ENCODE measurements at regions not wholly inside any gene's neighbourhood (a gene's known extent, or its start where the extent isn't known, plus 50 kb on each side); places are given as distances from the start of the nearest gene placed in this dataset.

DNA sequence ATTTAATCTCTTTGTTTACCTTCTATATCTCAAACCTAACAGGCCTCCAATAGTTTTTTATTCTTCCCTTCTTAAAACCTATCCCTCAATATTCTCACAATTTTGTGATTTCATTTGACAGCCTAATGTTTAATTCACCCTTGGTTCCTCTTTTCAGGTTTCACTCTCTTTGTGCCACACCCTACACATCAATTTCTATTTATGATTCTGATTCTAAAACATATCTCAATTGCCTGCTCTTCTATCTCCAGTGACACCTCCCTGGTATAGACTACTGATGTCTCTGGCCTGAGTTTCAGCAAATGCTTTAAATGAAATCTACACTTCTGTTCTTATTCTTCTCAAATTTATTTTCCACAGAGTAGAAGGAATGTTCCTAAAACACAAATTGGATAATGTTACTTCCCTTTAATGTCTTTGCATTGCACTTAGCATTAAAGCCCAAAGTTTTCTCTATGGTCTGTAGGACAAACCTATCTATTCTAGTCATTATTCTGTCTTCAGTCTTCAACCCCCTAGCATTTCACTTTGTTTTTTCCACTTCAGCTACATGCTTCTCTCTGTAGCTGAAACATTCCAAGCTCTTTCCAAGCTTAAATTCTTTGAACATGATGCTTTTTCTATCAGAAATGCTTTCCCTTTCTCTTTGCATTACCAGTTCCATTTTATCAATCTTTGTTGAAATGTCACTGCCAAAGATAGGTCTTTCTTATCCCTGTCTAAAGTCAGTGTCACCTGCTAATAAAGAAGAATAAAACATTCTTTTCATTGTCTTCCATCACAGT is 622.0 kb downstream of the CENPC start:
- Histone ChIP-seq H3K4me1 (ENCODE audit: control insufficient read depth in 1 of 2, insufficient read depth in 2 of 2, low read depth in 1 of 2, low read length in 1 of 2) (peaks cover 0 to 6% of the 10 kb centered on the region in 2 experiments; a peak in 1 of 4 replicates), H3K27me3 (ENCODE audit: insufficient read depth) (no peaks in the 10 kb centered on the region), H3K4me2 (no peak overlapping the region; the same call in 1 of the 2 replicates), H3F3A (replicated peaks; ENCODE audit: insufficient read depth) (no peaks in the 10 kb centered on the region), H3K79me2 (ENCODE audit: insufficient read depth) (no peaks in the 10 kb centered on the region), H3K9me3 (no peaks in the 10 kb centered on the region), H2AFZ (ENCODE audit: low read depth) (no peak overlapping the region), H3K36me3 (replicated peaks in 1 of 2; ENCODE audit: control insufficient read depth in 1 of 2, insufficient read depth in 2 of 2, low read length in 1 of 2) (no peaks in the 10 kb centered on the region), H3K9me2 (no peaks in the 10 kb centered on the region), H3K9ac (no peak overlapping the region), H3K4me3 (ENCODE audit: low read depth in 2 of 2, low read length in 1 of 2) (no peak overlapping the region), H3K27ac (ENCODE audit: low read depth in 2 of 2, low read length in 1 of 2) (no peak overlapping the region), H4K20me1 (ENCODE audit: insufficient read depth) (no peaks in the 10 kb centered on the region)
- DNase-seq, result no peak
- TF ChIP-seq TAF1 (IDR thresholded peaks at IDR 0.05; ENCODE audit: borderline replicate concordance, low read depth, low read length) (no peak), ELF1 (IDR thresholded peaks at IDR 0.05) (no peak)
- TF ChIP-seq, protein P1, sequence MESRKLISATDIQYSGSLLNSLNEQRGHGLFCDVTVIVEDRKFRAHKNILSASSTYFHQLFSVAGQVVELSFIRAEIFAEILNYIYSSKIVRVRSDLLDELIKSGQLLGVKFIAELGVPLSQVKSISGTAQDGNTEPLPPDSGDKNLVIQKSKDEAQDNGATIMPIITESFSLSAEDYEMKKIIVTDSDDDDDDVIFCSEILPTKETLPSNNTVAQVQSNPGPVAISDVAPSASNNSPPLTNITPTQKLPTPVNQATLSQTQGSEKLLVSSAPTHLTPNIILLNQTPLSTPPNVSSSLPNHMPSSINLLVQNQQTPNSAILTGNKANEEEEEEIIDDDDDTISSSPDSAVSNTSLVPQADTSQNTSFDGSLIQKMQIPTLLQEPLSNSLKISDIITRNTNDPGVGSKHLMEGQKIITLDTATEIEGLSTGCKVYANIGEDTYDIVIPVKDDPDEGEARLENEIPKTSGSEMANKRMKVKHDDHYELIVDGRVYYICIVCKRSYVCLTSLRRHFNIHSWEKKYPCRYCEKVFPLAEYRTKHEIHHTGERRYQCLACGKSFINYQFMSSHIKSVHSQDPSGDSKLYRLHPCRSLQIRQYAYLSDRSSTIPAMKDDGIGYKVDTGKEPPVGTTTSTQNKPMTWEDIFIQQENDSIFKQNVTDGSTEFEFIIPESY (IDR thresholded peaks at IDR 0.05; ENCODE audit: borderline replicate concordance, low read depth), result no peak
- TF ChIP-seq, protein P2, sequence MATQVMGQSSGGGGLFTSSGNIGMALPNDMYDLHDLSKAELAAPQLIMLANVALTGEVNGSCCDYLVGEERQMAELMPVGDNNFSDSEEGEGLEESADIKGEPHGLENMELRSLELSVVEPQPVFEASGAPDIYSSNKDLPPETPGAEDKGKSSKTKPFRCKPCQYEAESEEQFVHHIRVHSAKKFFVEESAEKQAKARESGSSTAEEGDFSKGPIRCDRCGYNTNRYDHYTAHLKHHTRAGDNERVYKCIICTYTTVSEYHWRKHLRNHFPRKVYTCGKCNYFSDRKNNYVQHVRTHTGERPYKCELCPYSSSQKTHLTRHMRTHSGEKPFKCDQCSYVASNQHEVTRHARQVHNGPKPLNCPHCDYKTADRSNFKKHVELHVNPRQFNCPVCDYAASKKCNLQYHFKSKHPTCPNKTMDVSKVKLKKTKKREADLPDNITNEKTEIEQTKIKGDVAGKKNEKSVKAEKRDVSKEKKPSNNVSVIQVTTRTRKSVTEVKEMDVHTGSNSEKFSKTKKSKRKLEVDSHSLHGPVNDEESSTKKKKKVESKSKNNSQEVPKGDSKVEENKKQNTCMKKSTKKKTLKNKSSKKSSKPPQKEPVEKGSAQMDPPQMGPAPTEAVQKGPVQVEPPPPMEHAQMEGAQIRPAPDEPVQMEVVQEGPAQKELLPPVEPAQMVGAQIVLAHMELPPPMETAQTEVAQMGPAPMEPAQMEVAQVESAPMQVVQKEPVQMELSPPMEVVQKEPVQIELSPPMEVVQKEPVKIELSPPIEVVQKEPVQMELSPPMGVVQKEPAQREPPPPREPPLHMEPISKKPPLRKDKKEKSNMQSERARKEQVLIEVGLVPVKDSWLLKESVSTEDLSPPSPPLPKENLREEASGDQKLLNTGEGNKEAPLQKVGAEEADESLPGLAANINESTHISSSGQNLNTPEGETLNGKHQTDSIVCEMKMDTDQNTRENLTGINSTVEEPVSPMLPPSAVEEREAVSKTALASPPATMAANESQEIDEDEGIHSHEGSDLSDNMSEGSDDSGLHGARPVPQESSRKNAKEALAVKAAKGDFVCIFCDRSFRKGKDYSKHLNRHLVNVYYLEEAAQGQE (IDR thresholded peaks at IDR 0.05; ENCODE audit: low read depth, low read length), result no peak
- TF ChIP-seq, protein P3, sequence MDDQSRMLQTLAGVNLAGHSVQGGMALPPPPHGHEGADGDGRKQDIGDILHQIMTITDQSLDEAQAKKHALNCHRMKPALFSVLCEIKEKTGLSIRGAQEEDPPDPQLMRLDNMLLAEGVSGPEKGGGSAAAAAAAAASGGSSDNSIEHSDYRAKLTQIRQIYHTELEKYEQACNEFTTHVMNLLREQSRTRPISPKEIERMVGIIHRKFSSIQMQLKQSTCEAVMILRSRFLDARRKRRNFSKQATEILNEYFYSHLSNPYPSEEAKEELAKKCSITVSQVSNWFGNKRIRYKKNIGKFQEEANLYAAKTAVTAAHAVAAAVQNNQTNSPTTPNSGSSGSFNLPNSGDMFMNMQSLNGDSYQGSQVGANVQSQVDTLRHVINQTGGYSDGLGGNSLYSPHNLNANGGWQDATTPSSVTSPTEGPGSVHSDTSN (IDR thresholded peaks at IDR 0.05), result no peak
- CTCF ChIA-PET, result no interaction called here
- POLR2A ChIA-PET, result no interaction called here

DNA sequence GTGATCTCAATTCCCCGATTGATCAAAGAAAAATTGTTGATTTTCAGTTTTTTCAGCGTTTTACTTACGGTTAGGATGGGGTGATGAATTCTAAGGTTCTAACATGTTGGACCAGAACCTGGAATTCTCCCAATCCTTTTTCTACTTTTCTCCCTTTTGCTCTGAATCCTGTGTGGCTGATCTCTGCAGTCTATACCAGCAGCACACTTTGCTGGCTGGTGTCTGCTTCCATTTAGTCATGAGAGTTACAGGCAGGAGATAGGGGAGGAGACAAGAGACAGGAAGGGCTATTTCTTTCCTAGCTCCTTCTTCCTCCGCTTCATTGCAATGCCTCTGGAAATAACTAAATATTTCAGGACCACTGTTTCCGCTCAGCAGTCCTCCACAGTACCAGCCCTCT is 623.9 kb downstream of the CENPC start:
- Histone ChIP-seq H3F3A (replicated peaks; ENCODE audit: insufficient read depth) (no peaks in the 10 kb centered on the region), H3K9ac (0 out of 2 replicates have a peak overlapping the region, but pooled peaks have one; percentile 12), H2AFZ (ENCODE audit: low read depth) (peak overlapping the region; percentile 71), H3K9me2 (no peaks in the 10 kb centered on the region), H3K27me3 (ENCODE audit: insufficient read depth) (no peaks in the 10 kb centered on the region), H3K27ac (ENCODE audit: low read depth in 2 of 2, low read length in 1 of 2) (no peak overlapping the region), H3K36me3 (replicated peaks in 1 of 2; ENCODE audit: control insufficient read depth in 1 of 2, insufficient read depth in 2 of 2, low read length in 1 of 2) (no peaks in the 10 kb centered on the region), H3K4me3 (ENCODE audit: low read depth in 2 of 2, low read length in 1 of 2) (no peak overlapping the region), H3K9me3 (no peaks in the 10 kb centered on the region), H3K4me1 (ENCODE audit: control insufficient read depth in 1 of 2, insufficient read depth in 2 of 2, low read depth in 1 of 2, low read length in 1 of 2) (peaks cover 0 to 6% of the 10 kb centered on the region in 2 experiments; a peak in 1 of 4 replicates), H3K79me2 (ENCODE audit: insufficient read depth) (no peaks in the 10 kb centered on the region), H4K20me1 (ENCODE audit: insufficient read depth) (no peaks in the 10 kb centered on the region), H3K4me2 (peak overlapping the region; percentile 54; the same call in 1 of the 2 replicates)
- no peak for DNase-seq
- POLR2A ChIA-PET, result no interaction called here
- CTCF ChIA-PET, result interaction anchor here (0.9 kb wide), 1 partner anchor 18 kb away, joined by 3 read pairs; no protein-coding TSS in a partner anchor
- WGBS (ENCODE audit: low lambda C conversion rate), result 18% methylated on average over 5 of the region's 5 CpGs
- TF ChIP-seq, protein P3 (IDR thresholded peaks at IDR 0.05), result no peak
- TF ChIP-seq YY1 (IDR thresholded peaks at IDR 0.05; ENCODE audit: low read depth) (no peak), ELF1 (IDR thresholded peaks at IDR 0.05) (no peak), POLR2AphosphoS5 (IDR thresholded peaks at IDR 0.05; ENCODE audit: low read depth, low read length) (no peak), SMC3 (IDR thresholded peaks at IDR 0.05; ENCODE audit: low read depth, low read length) (no peak), EZH2phosphoT487 (IDR thresholded peaks at IDR 0.05; ENCODE audit: borderline replicate concordance, low read depth) (no peak), FOXJ3 (CRISPR knock-in tag; IDR thresholded peaks at IDR 0.05) (no peak)
- TF ChIP-seq, protein P4, sequence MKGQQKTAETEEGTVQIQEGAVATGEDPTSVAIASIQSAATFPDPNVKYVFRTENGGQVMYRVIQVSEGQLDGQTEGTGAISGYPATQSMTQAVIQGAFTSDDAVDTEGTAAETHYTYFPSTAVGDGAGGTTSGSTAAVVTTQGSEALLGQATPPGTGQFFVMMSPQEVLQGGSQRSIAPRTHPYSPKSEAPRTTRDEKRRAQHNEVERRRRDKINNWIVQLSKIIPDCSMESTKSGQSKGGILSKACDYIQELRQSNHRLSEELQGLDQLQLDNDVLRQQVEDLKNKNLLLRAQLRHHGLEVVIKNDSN (IDR thresholded peaks at IDR 0.05; ENCODE audit: borderline replicate concordance, low read depth), result no peak
- TF ChIP-seq, protein P5, sequence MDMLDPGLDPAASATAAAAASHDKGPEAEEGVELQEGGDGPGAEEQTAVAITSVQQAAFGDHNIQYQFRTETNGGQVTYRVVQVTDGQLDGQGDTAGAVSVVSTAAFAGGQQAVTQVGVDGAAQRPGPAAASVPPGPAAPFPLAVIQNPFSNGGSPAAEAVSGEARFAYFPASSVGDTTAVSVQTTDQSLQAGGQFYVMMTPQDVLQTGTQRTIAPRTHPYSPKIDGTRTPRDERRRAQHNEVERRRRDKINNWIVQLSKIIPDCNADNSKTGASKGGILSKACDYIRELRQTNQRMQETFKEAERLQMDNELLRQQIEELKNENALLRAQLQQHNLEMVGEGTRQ (IDR thresholded peaks at IDR 0.05; ENCODE audit: borderline replicate concordance, low read depth, low read length), result no peak
- TF ChIP-seq, protein P1 (IDR thresholded peaks at IDR 0.05; ENCODE audit: borderline replicate concordance, low read depth), result no peak

Data from SK-N-SH (cell line).